Neural cell (in vitro differentiated cells): ENCODE measurements at regions not wholly inside any gene's neighbourhood (a gene's known extent, or its start where the extent isn't known, plus 50 kb on each side); places are given as distances from the start of the nearest gene placed in this dataset.

Experiments
- H2AFZ ChIP-seq: fragments of 200-600, 300-800 bp; sonication (generic), shearing (Covaris generic); 2 replicates; pipeline ENCODE4 v1.6.0; 2014; ENCODE audit warnings: low read depth, mild to moderate bottlenecking, antibody characterized with exemption, low read length, moderate library complexity
- H3F3A ChIP-seq: fragments of 200-600 bp; shearing (Covaris generic); 2 replicates; pipeline ENCODE4 v1.6.1; 2016; ENCODE audit warnings: mild to moderate bottlenecking, moderate library complexity, mixed read lengths, antibody characterized with exemption, low read length; ENCODE audit not compliant: insufficient read depth, poor library complexity, severe bottlenecking
- H3K27ac ChIP-seq: fragments of 200-600, 300-800 bp; sonication (generic), shearing (Covaris generic); 2 replicates; pipeline ENCODE4 v1.5.1; 2014; ENCODE audit warnings: mild to moderate bottlenecking, low read length, moderate library complexity
- H3K27me3 ChIP-seq: fragments of 300-800, 200-600 bp; sonication (generic), shearing (Covaris generic); 2 replicates; pipeline ENCODE4 v1.6.0; 2014; ENCODE audit warnings: mild to moderate bottlenecking, low read depth, low read length, moderate library complexity; ENCODE audit not compliant: insufficient read depth
- H3K36me3 ChIP-seq: fragments of 300-800, 200-600 bp; sonication (generic), shearing (Covaris generic); 2 replicates; pipeline ENCODE4 v1.5.1; 2014; ENCODE audit warnings: mild to moderate bottlenecking, antibody characterized with exemption, low read length, moderate library complexity; ENCODE audit not compliant: insufficient read depth
- H3K4me2 ChIP-seq: fragments of 300-800, 200-600 bp; sonication (generic), shearing (Covaris generic); 2 replicates; pipeline ENCODE4 v1.6.0; 2014; ENCODE audit warnings: mild to moderate bottlenecking, low read length
- H3K4me3 ChIP-seq: fragments of 300-800, 200-600 bp; sonication (generic), shearing (Covaris generic); 2 replicates; pipeline ENCODE4 v1.5.1; 2014; ENCODE audit warnings: mild to moderate bottlenecking, low read length, moderate library complexity
- H3K79me2 ChIP-seq: fragments of 200-600 bp; shearing (Covaris generic); replicated peaks from 2 replicates; pipeline ENCODE4 v1.6.0; 2014; ENCODE audit warnings: mild to moderate bottlenecking, low read length, moderate library complexity; ENCODE audit not compliant: insufficient read depth
- H3K9ac ChIP-seq: fragments of 300-800, 200-600 bp; sonication (generic), shearing (Covaris generic); 2 replicates; pipeline ENCODE4 v1.6.1; 2016; ENCODE audit warnings: mild to moderate bottlenecking, low read length, mixed read lengths
- H3K9me2 ChIP-seq: fragments of 200-600 bp; shearing (Covaris generic); 2 replicates; pipeline ENCODE4 v1.6.1; 2016; ENCODE audit warnings: mild to moderate bottlenecking, low read length, mixed read lengths; ENCODE audit not compliant: insufficient read depth
- H3K9me3 ChIP-seq: fragments of 200-600, 300-800 bp; sonication (generic), shearing (Covaris generic); 2 replicates; pipeline ENCODE4 v1.6.1; 2016; ENCODE audit warnings: mild to moderate bottlenecking, mixed run types, low read length, moderate library complexity, mixed read lengths
- H4K20me1 ChIP-seq: fragments of 200-600 bp; shearing (Covaris generic); 2 replicates; pipeline ENCODE4 v1.6.1; 2016; ENCODE audit warnings: mild to moderate bottlenecking, mixed run types; ENCODE audit not compliant: insufficient read depth
- EP300 ChIP-seq: fragments of 450-650 bp; conservative IDR thresholded peaks from 2 replicates; pipeline ENCODE4 v1.6.1; 2014; ENCODE audit warnings: antibody characterized with exemption, mild to moderate bottlenecking, moderate library complexity; ENCODE audit not compliant: poor library complexity, severe bottlenecking
- EZH2 ChIP-seq: fragments of 200-600, 300-800 bp; shearing (Covaris generic), sonication (generic); IDR thresholded peaks from 2 replicates; pipeline ENCODE4 v1.6.1; 2014; ENCODE audit warnings: antibody characterized with exemption, low read length, borderline replicate concordance, mild to moderate bottlenecking; ENCODE audit not compliant: insufficient read depth, poor library complexity, severe bottlenecking
- MXI1 ChIP-seq: fragments of 450-650 bp; conservative IDR thresholded peaks from 2 replicates; pipeline ENCODE4 v1.6.1; 2014; ENCODE audit warnings: antibody characterized with exemption, mild to moderate bottlenecking; ENCODE audit not compliant: poor library complexity, severe bottlenecking
- POLR2AphosphoS5 ChIP-seq: IDR thresholded peaks from 2 replicates; pipeline ENCODE4 v1.6.1; 2012
- RAD21 ChIP-seq: fragments of 450-650 bp; conservative IDR thresholded peaks from 2 replicates; pipeline ENCODE4 v1.6.1; 2014; ENCODE audit warnings: antibody characterized with exemption, mild to moderate bottlenecking, moderate library complexity
- SMC3 ChIP-seq: fragments of 450-650 bp; conservative IDR thresholded peaks from 2 replicates; pipeline ENCODE4 v1.6.1; 2014; ENCODE audit warnings: antibody characterized with exemption, mild to moderate bottlenecking, moderate library complexity; ENCODE audit not compliant: poor library complexity
- TAF1 ChIP-seq: IDR thresholded peaks from 2 replicates; pipeline ENCODE4 v1.6.1; 2012; ENCODE audit warnings: low read depth
- TF ChIP-seq, protein P1 (sequence below): IDR thresholded peaks from 2 replicates; pipeline ENCODE4 v1.6.1; 2012; ENCODE audit warnings: borderline replicate concordance
- TF ChIP-seq, protein P2 (sequence below): fragments of 450-650 bp; IDR thresholded peaks from 2 replicates; pipeline ENCODE4 v1.5.1; 2014; ENCODE audit warnings: antibody characterized with exemption, mild to moderate bottlenecking, moderate library complexity; ENCODE audit not compliant: poor library complexity, severe bottlenecking

DNA sequence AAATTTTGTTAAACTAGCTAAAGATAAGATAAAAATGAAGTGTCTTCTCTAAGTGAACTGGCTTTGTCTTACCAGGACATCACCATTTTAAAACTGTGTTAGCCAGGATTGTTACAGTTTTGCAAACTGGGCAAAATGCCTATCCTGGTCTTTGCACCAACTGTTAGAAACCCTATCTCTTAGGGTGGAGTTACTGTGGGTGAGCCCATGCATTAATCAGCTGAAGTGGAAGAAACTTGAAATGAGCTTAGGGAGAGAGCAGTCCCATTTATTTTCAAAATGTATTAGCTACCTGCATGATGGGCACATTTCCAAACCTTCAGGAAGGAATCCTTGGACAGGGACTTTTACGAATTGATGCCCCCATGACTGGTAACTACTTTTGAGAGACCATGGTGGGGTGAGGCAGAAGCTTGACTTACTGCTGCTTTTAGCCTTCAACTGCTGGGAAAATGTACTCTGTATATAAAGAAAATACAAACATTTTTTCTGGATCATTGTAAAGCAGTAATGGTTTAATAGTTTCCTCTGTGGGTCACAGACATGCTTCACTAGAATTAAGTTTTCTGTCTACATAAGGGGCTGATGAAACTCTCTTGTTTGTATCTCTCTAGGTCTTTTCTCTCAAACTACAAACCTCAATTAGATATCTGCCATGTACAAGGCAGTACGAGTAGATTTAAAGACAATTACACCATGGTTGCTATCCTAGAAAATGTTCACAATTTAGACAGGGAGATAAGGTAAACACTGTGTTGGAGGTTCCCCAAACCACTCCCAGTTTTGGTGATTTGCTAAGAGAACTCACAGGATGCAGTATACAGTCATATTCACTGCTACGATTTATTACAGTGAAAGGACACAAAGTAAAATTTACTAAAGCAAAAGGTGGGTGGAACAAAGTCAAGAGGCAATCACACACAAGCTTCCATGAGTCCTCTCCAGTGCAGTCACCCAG lies 321.4 kb upstream of the MMADHC start:
- no peak overlapping the region for H3K9ac ChIP-seq
- TF ChIP-seq MXI1 (no peak), EZH2 (no peak), POLR2AphosphoS5 (no peak), TAF1 (no peak), RAD21 (no peak), SMC3 (no peak), EP300 (no peak)
- TF ChIP-seq, protein P1, sequence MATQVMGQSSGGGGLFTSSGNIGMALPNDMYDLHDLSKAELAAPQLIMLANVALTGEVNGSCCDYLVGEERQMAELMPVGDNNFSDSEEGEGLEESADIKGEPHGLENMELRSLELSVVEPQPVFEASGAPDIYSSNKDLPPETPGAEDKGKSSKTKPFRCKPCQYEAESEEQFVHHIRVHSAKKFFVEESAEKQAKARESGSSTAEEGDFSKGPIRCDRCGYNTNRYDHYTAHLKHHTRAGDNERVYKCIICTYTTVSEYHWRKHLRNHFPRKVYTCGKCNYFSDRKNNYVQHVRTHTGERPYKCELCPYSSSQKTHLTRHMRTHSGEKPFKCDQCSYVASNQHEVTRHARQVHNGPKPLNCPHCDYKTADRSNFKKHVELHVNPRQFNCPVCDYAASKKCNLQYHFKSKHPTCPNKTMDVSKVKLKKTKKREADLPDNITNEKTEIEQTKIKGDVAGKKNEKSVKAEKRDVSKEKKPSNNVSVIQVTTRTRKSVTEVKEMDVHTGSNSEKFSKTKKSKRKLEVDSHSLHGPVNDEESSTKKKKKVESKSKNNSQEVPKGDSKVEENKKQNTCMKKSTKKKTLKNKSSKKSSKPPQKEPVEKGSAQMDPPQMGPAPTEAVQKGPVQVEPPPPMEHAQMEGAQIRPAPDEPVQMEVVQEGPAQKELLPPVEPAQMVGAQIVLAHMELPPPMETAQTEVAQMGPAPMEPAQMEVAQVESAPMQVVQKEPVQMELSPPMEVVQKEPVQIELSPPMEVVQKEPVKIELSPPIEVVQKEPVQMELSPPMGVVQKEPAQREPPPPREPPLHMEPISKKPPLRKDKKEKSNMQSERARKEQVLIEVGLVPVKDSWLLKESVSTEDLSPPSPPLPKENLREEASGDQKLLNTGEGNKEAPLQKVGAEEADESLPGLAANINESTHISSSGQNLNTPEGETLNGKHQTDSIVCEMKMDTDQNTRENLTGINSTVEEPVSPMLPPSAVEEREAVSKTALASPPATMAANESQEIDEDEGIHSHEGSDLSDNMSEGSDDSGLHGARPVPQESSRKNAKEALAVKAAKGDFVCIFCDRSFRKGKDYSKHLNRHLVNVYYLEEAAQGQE = no peak
- TF ChIP-seq, protein P2, sequence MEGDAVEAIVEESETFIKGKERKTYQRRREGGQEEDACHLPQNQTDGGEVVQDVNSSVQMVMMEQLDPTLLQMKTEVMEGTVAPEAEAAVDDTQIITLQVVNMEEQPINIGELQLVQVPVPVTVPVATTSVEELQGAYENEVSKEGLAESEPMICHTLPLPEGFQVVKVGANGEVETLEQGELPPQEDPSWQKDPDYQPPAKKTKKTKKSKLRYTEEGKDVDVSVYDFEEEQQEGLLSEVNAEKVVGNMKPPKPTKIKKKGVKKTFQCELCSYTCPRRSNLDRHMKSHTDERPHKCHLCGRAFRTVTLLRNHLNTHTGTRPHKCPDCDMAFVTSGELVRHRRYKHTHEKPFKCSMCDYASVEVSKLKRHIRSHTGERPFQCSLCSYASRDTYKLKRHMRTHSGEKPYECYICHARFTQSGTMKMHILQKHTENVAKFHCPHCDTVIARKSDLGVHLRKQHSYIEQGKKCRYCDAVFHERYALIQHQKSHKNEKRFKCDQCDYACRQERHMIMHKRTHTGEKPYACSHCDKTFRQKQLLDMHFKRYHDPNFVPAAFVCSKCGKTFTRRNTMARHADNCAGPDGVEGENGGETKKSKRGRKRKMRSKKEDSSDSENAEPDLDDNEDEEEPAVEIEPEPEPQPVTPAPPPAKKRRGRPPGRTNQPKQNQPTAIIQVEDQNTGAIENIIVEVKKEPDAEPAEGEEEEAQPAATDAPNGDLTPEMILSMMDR = no peak
- H3K27ac ChIP-seq = no peak overlapping the region
- H3K27me3 ChIP-seq = no peaks in the 10 kb centered on the region
- no peaks in the 10 kb centered on the region for H3K79me2 ChIP-seq
- H3K4me2 ChIP-seq = no peak overlapping the region
- no peaks in the 10 kb centered on the region for H3F3A ChIP-seq
- H3K4me3 ChIP-seq = no peak overlapping the region
- no peaks in the 10 kb centered on the region for H3K9me2 ChIP-seq
- no peaks in the 10 kb centered on the region for H4K20me1 ChIP-seq
- H3K36me3 ChIP-seq = no peaks in the 10 kb centered on the region
- H2AFZ ChIP-seq = no peak overlapping the region
- no peaks in the 10 kb centered on the region for H3K9me3 ChIP-seq

DNA sequence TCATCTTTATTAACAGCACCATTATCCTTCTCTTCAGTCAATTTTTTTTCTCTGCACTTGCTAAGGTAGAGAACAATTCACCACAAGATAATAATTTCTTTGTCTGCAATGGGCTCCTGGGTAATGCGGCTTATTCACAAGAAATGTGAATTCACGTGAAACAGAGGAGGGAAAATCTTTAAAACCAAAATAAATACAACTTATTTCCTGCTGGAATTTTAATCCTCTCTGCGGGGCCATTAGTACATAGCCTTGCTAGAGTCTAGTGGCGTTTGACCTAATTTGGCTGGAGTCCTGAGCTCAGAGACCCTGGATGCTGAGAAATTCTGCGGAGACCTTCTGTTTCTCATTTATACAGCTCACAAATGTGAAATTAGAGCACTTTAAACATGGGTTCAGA lies 319.3 kb upstream of the MMADHC start:
- H2AFZ ChIP-seq = peak overlapping the region; percentile 16
- H3K9me3 ChIP-seq = no peaks in the 10 kb centered on the region
- H3K9me2 ChIP-seq = no peaks in the 10 kb centered on the region
- H3K79me2 ChIP-seq = no peaks in the 10 kb centered on the region
- H3K9ac ChIP-seq = no peak overlapping the region
- H3K4me2 ChIP-seq = no peak overlapping the region
- no peaks in the 10 kb centered on the region for H3F3A ChIP-seq
- H3K27ac ChIP-seq = no peak overlapping the region
- H3K36me3 ChIP-seq = no peaks in the 10 kb centered on the region
- no peak for TF ChIP-seq TAF1
- TF ChIP-seq RAD21 = no peak
- no peak for TF ChIP-seq SMC3
- no peak for TF ChIP-seq POLR2AphosphoS5
- no peak for TF ChIP-seq EZH2
- no peak for TF ChIP-seq MXI1
- TF ChIP-seq, protein P1 = no peak
- TF ChIP-seq, protein P2 = no peak
- TF ChIP-seq EP300 = no peak
- H3K4me3 ChIP-seq = peak overlapping the region; percentile 19
- H3K27me3 ChIP-seq = no peaks in the 10 kb centered on the region
- no peaks in the 10 kb centered on the region for H4K20me1 ChIP-seq
